ENCODE measurements at regions not wholly inside any gene's neighbourhood (a gene's known extent, or its start where the extent isn't known, plus 50 kb on each side); places are given as distances from the start of the nearest gene placed in this dataset.
"Not testable (repeated sequence)": the region's sequence is repeated elsewhere in the genome, so short reads cannot be mapped to it uniquely, and the experiment has no call there.

- Histone ChIP-seq H3K36me3 (no peaks in the 10 kb centered on the region), H3K4me3 (no peak overlapping the region), H3K4me1 (no peaks in the 10 kb centered on the region), H3K27me3 (ENCODE audit: low read depth) (no peaks in the 10 kb centered on the region), H3K27ac (no peak overlapping the region), H3K9me3 (no peaks in the 10 kb centered on the region)
- ATAC-seq (no peak), DNase-seq (no peak)
- intact Hi-C loops (cut with DNase I): no loop called here
- no peak for TF ChIP-seq CTCF (IDR thresholded peaks at IDR 0.05)
Observed at GRCh38 chr2:66101206-66101605, 333.7 kb upstream of the MEIS1 start.

GRCh38 chr2:66095820-66096345 lies 339.0 kb upstream of the MEIS1 start:
- DNase-seq (no peak), ATAC-seq (no peak)
- Histone ChIP-seq H3K4me3 (no peak overlapping the region), H3K27ac (no peak overlapping the region), H3K9me3 (no peaks in the 10 kb centered on the region), H3K36me3 (no peaks in the 10 kb centered on the region), H3K4me1 (no peaks in the 10 kb centered on the region), H3K27me3 (ENCODE audit: low read depth) (no peaks in the 10 kb centered on the region)
- intact Hi-C loops (cut with DNase I): no loop called here
- TF ChIP-seq CTCF (IDR thresholded peaks at IDR 0.05): no peak

- DNase-seq; H3K4me3 ChIP-seq; H3K9me3 ChIP-seq; H3K36me3 ChIP-seq; ATAC-seq; intact Hi-C loops (cut with DNase I); H3K4me1 ChIP-seq; H3K27ac ChIP-seq; H3K27me3 ChIP-seq (ENCODE audit: low read depth): not testable (repeated sequence)
Observed at GRCh38 chr2:66094689-66095088, 340.2 kb upstream of the MEIS1 start.

GRCh38 chr2:66093371-66093770 lies 341.6 kb upstream of the MEIS1 start:
- Histone ChIP-seq H3K36me3 (no peaks in the 10 kb centered on the region), H3K9me3 (no peaks in the 10 kb centered on the region), H3K4me1 (no peaks in the 10 kb centered on the region), H3K27ac (no peak overlapping the region), H3K27me3 (ENCODE audit: low read depth) (no peaks in the 10 kb centered on the region), H3K4me3 (no peak overlapping the region)
- ATAC-seq (no peak), DNase-seq (no peak)
- intact Hi-C loops (cut with DNase I): no loop called here
- no peak for TF ChIP-seq CTCF (IDR thresholded peaks at IDR 0.05)

- Histone ChIP-seq H3K36me3 (no peaks in the 10 kb centered on the region), H3K27me3 (ENCODE audit: low read depth) (no peaks in the 10 kb centered on the region), H3K4me3 (no peak overlapping the region), H3K27ac (no peak overlapping the region), H3K4me1 (no peaks in the 10 kb centered on the region), H3K9me3 (no peaks in the 10 kb centered on the region)
- DNase-seq (no peak), ATAC-seq (no peak)
- no peak for TF ChIP-seq CTCF (IDR thresholded peaks at IDR 0.05)
- intact Hi-C loops (cut with DNase I): no loop called here
Observed at GRCh38 chr2:66084948-66085590, 349.9 kb upstream of the MEIS1 start.

GRCh38 chr2:66082581-66082980 lies 352.3 kb upstream of the MEIS1 start:
- no peaks in the 10 kb centered on the region for H3K4me1 ChIP-seq
- intact Hi-C loops (cut with DNase I): no loop called here
- no peaks in the 10 kb centered on the region for H3K27me3 ChIP-seq (ENCODE audit: low read depth)
- no peaks in the 10 kb centered on the region for H3K36me3 ChIP-seq
- ATAC-seq (no peak), DNase-seq (no peak)
- no peak overlapping the region for H3K27ac ChIP-seq
- no peak overlapping the region for H3K4me3 ChIP-seq
- no peak for TF ChIP-seq CTCF (IDR thresholded peaks at IDR 0.05)
- H3K9me3 ChIP-seq: no peaks in the 10 kb centered on the region

All from lower lobe of right lung (tissue), 2 donors.